ENCODE measurements at regions not wholly inside any gene's neighbourhood (a gene's known extent, or its start where the extent isn't known, plus 50 kb on each side); places are given as distances from the start of the nearest gene placed in this dataset.

DNA sequence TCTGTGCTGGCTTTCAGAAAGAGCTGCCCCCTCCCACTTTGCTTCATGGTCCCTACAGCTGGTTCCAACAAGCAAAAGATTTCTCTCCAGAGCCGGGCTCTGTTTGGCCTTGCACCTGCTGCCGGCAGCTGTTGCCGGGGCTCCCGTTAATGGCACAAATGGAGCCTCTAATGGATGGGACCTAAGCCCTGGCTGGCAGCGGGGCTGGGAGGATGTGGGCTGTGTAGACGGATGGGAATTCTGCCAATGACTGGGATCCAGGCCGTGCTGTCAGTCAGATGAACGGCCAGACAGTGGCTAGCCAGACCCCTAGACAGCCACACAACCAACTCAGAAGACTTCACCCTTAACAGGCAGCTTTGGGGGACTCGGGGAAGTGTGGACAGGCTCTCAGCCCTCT lies 88.0 kb downstream of the RPLP1 start:
- no peaks in the 10 kb centered on the region for H3K4me1 ChIP-seq (ENCODE audit: control insufficient read depth, extremely low read depth, insufficient read depth, low read length)
- H2AFZ ChIP-seq (ENCODE audit: low read length), result no peak overlapping the region
- DNase-seq (ENCODE audit: low read depth in 2 of 2), result no peak
- H3K36me3 ChIP-seq (ENCODE audit: control insufficient read depth, insufficient read depth, low read length), result no peaks in the 10 kb centered on the region
- no peaks in the 10 kb centered on the region for H4K20me1 ChIP-seq (ENCODE audit: control insufficient read depth, extremely low read depth, insufficient read depth, low read length)
- no peak overlapping the region for H3K27ac ChIP-seq (ENCODE audit: insufficient read depth, low read length)
- peaks cover 5% of the 10 kb centered on the region for H3K27me3 ChIP-seq (ENCODE audit: control insufficient read depth, insufficient read depth, low read length)
- H3K4me2 ChIP-seq (ENCODE audit: extremely low read depth, insufficient read depth, low read length), result no peak overlapping the region
- H3K79me2 ChIP-seq (ENCODE audit: control insufficient read depth, insufficient read depth, low read length), result no peaks in the 10 kb centered on the region
- no peak overlapping the region for H3K4me3 ChIP-seq (replicated peaks in 1 of 4; ENCODE audit: control extremely low read depth in 1 of 4, insufficient read depth in 1 of 4, low read depth in 3 of 4, low read length in 4 of 4)
- TF ChIP-seq, protein P1, sequence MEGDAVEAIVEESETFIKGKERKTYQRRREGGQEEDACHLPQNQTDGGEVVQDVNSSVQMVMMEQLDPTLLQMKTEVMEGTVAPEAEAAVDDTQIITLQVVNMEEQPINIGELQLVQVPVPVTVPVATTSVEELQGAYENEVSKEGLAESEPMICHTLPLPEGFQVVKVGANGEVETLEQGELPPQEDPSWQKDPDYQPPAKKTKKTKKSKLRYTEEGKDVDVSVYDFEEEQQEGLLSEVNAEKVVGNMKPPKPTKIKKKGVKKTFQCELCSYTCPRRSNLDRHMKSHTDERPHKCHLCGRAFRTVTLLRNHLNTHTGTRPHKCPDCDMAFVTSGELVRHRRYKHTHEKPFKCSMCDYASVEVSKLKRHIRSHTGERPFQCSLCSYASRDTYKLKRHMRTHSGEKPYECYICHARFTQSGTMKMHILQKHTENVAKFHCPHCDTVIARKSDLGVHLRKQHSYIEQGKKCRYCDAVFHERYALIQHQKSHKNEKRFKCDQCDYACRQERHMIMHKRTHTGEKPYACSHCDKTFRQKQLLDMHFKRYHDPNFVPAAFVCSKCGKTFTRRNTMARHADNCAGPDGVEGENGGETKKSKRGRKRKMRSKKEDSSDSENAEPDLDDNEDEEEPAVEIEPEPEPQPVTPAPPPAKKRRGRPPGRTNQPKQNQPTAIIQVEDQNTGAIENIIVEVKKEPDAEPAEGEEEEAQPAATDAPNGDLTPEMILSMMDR (conservative IDR thresholded peaks at IDR 0.05 in 1 of 2, IDR thresholded peaks at IDR 0.05 in 1 of 2; ENCODE audit: low read depth in 1 of 2, low read length in 2 of 2), result no peak
- TF ChIP-seq EZH2 (IDR thresholded peaks at IDR 0.05; ENCODE audit: low read length, missing control alignments), result no peak
- no peak overlapping the region for H3K9ac ChIP-seq (ENCODE audit: insufficient read depth, low read length)
- H3K9me3 ChIP-seq (ENCODE audit: control insufficient read depth, insufficient read depth, low read depth, low read length), result no peaks in the 10 kb centered on the region

DNA sequence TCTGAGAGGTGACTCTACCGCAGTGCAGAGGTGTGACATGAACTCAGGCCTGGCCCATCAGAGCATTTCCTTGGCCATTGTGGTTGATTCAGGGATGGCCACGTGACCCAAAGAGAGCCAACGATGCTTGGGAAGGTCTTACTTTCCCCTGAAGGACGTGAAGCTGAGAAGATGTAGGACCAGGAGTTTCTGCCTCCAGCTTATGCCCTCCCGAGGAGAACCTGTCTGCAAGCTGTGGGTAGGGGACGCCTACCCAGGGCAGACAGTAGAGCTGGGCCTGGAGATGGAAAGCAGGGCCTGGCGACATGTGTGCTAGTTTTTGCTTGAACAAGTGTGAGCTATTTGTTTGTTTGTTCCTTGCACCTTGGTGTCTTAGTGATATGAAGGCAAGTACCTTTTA lies 89.4 kb downstream of the RPLP1 start:
- Histone ChIP-seq H3K9ac (ENCODE audit: insufficient read depth, low read length) (no peak overlapping the region), H3K27me3 (ENCODE audit: control insufficient read depth, insufficient read depth, low read length) (peaks cover 5% of the 10 kb centered on the region)
- TF ChIP-seq, protein P1 (conservative IDR thresholded peaks at IDR 0.05 in 1 of 2, IDR thresholded peaks at IDR 0.05 in 1 of 2; ENCODE audit: low read depth in 1 of 2, low read length in 2 of 2), result no peak
- TF ChIP-seq EZH2 (IDR thresholded peaks at IDR 0.05; ENCODE audit: low read length, missing control alignments), result no peak

DNA sequence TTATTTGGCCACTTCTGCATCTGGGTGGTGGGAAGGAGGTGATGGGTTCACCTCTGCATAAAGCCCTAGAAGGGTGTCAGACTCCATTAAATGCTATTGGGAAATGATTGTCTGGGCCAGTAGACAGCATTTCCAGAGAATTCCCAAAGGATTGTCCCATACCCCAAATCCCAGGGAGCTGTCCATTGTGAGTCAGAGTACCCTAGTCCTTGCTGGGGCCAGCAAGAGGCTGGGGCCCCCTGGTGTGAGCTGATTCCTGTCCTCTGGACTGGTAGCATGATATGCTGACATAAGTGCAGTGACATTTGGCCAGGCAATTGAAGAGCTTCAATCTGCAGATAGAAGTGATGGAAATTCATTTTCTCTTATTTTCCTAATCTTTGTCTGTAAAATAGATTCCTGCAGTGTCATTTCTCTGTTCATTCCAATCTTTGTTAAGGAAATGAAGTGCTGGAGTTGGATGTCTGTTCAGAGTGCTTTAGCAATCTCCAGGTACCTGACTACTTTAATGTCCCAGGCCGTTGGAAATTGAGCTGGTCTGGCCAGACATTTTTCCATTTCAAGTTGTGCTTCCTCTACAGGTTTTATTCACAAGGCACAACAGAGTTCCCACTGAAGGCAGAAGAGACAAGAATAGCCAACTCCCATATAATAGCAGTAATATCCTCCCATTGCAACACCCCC lies 91.2 kb downstream of the RPLP1 start:
- no peak overlapping the region for H3K4me3 ChIP-seq (replicated peaks in 1 of 4; ENCODE audit: control extremely low read depth in 1 of 4, insufficient read depth in 1 of 4, low read depth in 3 of 4, low read length in 4 of 4)
- no peak overlapping the region for H3K4me2 ChIP-seq (ENCODE audit: extremely low read depth, insufficient read depth, low read length)
- peaks cover 7% of the 10 kb centered on the region for H3K27me3 ChIP-seq (ENCODE audit: control insufficient read depth, insufficient read depth, low read length)
- H3K9ac ChIP-seq (ENCODE audit: insufficient read depth, low read length), result no peak overlapping the region
- no peak overlapping the region for H3K27ac ChIP-seq (ENCODE audit: insufficient read depth, low read length)
- H3K4me1 ChIP-seq (ENCODE audit: control insufficient read depth, extremely low read depth, insufficient read depth, low read length), result no peaks in the 10 kb centered on the region
- TF ChIP-seq EZH2 (IDR thresholded peaks at IDR 0.05; ENCODE audit: low read length, missing control alignments), result no peak
- H3K79me2 ChIP-seq (ENCODE audit: control insufficient read depth, insufficient read depth, low read length), result no peaks in the 10 kb centered on the region
- H3K36me3 ChIP-seq (ENCODE audit: control insufficient read depth, insufficient read depth, low read length), result no peaks in the 10 kb centered on the region
- no peaks in the 10 kb centered on the region for H3K9me3 ChIP-seq (ENCODE audit: control insufficient read depth, insufficient read depth, low read depth, low read length)
- H4K20me1 ChIP-seq (ENCODE audit: control insufficient read depth, extremely low read depth, insufficient read depth, low read length), result no peaks in the 10 kb centered on the region
- DNase-seq (ENCODE audit: low read depth in 2 of 2), result no peak
- H2AFZ ChIP-seq (ENCODE audit: low read length), result no peak overlapping the region

More for the DNA sequence above, 89.4 kb downstream of the RPLP1 start:
- Histone ChIP-seq H3K36me3 (ENCODE audit: control insufficient read depth, insufficient read depth, low read length) (no peaks in the 10 kb centered on the region), H4K20me1 (ENCODE audit: control insufficient read depth, extremely low read depth, insufficient read depth, low read length) (no peaks in the 10 kb centered on the region), H2AFZ (ENCODE audit: low read length) (no peak overlapping the region), H3K27ac (ENCODE audit: insufficient read depth, low read length) (no peak overlapping the region), H3K4me3 (replicated peaks in 1 of 4; ENCODE audit: control extremely low read depth in 1 of 4, insufficient read depth in 1 of 4, low read depth in 3 of 4, low read length in 4 of 4) (no peak overlapping the region), H3K4me2 (ENCODE audit: extremely low read depth, insufficient read depth, low read length) (no peak overlapping the region), H3K4me1 (ENCODE audit: control insufficient read depth, extremely low read depth, insufficient read depth, low read length) (no peaks in the 10 kb centered on the region), H3K9me3 (ENCODE audit: control insufficient read depth, insufficient read depth, low read depth, low read length) (no peaks in the 10 kb centered on the region), H3K79me2 (ENCODE audit: control insufficient read depth, insufficient read depth, low read length) (no peaks in the 10 kb centered on the region)
- DNase-seq (ENCODE audit: low read depth in 2 of 2), result no peak
